H9 (cell line): ENCODE measurements at regions not wholly inside any gene's neighbourhood (a gene's known extent, or its start where the extent isn't known, plus 50 kb on each side); places are given as distances from the start of the nearest gene placed in this dataset.

ENCODE experiments used
- DNase-seq: peaks from one replicate; pipeline ENCODE4 v3.0.0-alpha.2; 2017
- H2AFZ ChIP-seq: one replicate; pipeline ENCODE4 v1.6.1; 2013; ENCODE audit warnings: mild to moderate bottlenecking, low read length, control low read depth, moderate library complexity
- H2AK5ac ChIP-seq: 2 replicates; pipeline ENCODE4 v1.6.1; 2013; ENCODE audit warnings: low read length, control low read depth, mixed read lengths; ENCODE audit not compliant: insufficient read length
- H2BK120ac ChIP-seq: one replicate; pipeline ENCODE4 v1.6.1; 2013; ENCODE audit warnings: low read depth, mild to moderate bottlenecking, low read length, control low read depth, inconsistent platforms; ENCODE audit not compliant: poor library complexity, severe bottlenecking
- H2BK12ac ChIP-seq: 2 replicates; pipeline ENCODE4 v1.6.1; 2013; ENCODE audit warnings: low read length, control low read depth, mixed read lengths, low read depth; ENCODE audit not compliant: insufficient read length
- H2BK15ac ChIP-seq: 2 replicates; pipeline ENCODE4 v1.6.1; 2013; ENCODE audit warnings: low read depth, low read length, control low read depth
- H2BK20ac ChIP-seq: one replicate; pipeline ENCODE4 v1.6.1; 2013; ENCODE audit warnings: low read depth, mild to moderate bottlenecking, low read length, control low read depth, inconsistent platforms; ENCODE audit not compliant: poor library complexity, severe bottlenecking
- H2BK5ac ChIP-seq: 2 replicates; pipeline ENCODE4 v1.6.1; 2013; ENCODE audit warnings: low read length, control low read depth, mixed read lengths; ENCODE audit not compliant: insufficient read length
- H3K14ac ChIP-seq: 2 replicates; pipeline ENCODE4 v1.6.1; 2013; ENCODE audit warnings: low read length, control low read depth; ENCODE audit not compliant: insufficient read depth
- H3K18ac ChIP-seq: 2 replicates; pipeline ENCODE4 v1.6.1; 2013; ENCODE audit warnings: low read depth, mild to moderate bottlenecking, mixed read lengths, low read length, control low read depth; ENCODE audit not compliant: insufficient read length
- H3K23ac ChIP-seq: 2 replicates; pipeline ENCODE4 v1.6.1; 2013; ENCODE audit warnings: low read length, control low read depth, mixed read lengths, low read depth; ENCODE audit not compliant: insufficient read length
- H3K23me2 ChIP-seq: 2 replicates; pipeline ENCODE4 v1.6.1; 2013; ENCODE audit warnings: low read depth, mild to moderate bottlenecking, mixed read lengths, low read length, control low read depth; ENCODE audit not compliant: insufficient read length, poor library complexity, severe bottlenecking
- H3K27ac ChIP-seq: 2 replicates; pipeline ENCODE4 v1.5.1; 2013; ENCODE audit warnings: low read length, control low read depth, mixed read lengths, low read depth; ENCODE audit not compliant: insufficient read length
- H3K27me3 ChIP-seq: 2 replicates; pipeline ENCODE4 v1.6.1; 2013; ENCODE audit warnings: low read length, control low read depth, inconsistent platforms; ENCODE audit not compliant: insufficient read depth
- H3K4ac ChIP-seq: 2 replicates; pipeline ENCODE4 v1.6.1; 2013; ENCODE audit warnings: low read depth, mild to moderate bottlenecking, control low read depth, inconsistent platforms, low read length, moderate library complexity
- H3K4me1 ChIP-seq: 2 replicates; pipeline ENCODE4 v1.6.1; 2013; ENCODE audit warnings: low read length, control low read depth, inconsistent platforms; ENCODE audit not compliant: insufficient read depth
- H3K4me2 ChIP-seq: 2 replicates; pipeline ENCODE4 v1.6.1; 2013; ENCODE audit warnings: low read length, control low read depth, mixed read lengths; ENCODE audit not compliant: insufficient read length, insufficient read depth
- H3K56ac ChIP-seq: 2 replicates; pipeline ENCODE4 v1.6.1; 2013; ENCODE audit warnings: low read depth, mild to moderate bottlenecking, mixed read lengths, low read length, control low read depth; ENCODE audit not compliant: insufficient read length
- H3K79me1 ChIP-seq: 2 replicates; pipeline ENCODE4 v1.6.1; 2013; ENCODE audit warnings: low read depth, mild to moderate bottlenecking, moderate library complexity, low read length, control low read depth, inconsistent platforms; ENCODE audit not compliant: insufficient read depth, poor library complexity, severe bottlenecking
- H3K79me2 ChIP-seq: 2 replicates; pipeline ENCODE4 v1.6.1; 2013; ENCODE audit warnings: low read length, control low read depth, inconsistent platforms; ENCODE audit not compliant: insufficient read depth
- H3K9ac ChIP-seq: 2 replicates; pipeline ENCODE4 v1.6.1; 2013; ENCODE audit warnings: low read length, control low read depth, mixed read lengths; ENCODE audit not compliant: insufficient read length; ENCODE audit errors: extremely low read depth
- H3K9me3 ChIP-seq: one replicate; pipeline ENCODE4 v1.6.1; 2013; ENCODE audit warnings: low read depth, low read length, inconsistent platforms; ENCODE audit not compliant: control insufficient read depth
- H3T11ph ChIP-seq: one replicate; pipeline ENCODE4 v1.6.1; 2013; ENCODE audit warnings: mild to moderate bottlenecking, low read length, control low read depth, inconsistent platforms
- H4K20me1 ChIP-seq: one replicate; pipeline ENCODE4 v1.6.1; 2013; ENCODE audit not compliant: control insufficient read depth, insufficient read length, insufficient read depth
- H4K5ac ChIP-seq: 2 replicates; pipeline ENCODE4 v1.6.1; 2013; ENCODE audit warnings: low read depth, mild to moderate bottlenecking, mixed read lengths, low read length, control low read depth; ENCODE audit not compliant: insufficient read length
- H4K8ac ChIP-seq: replicated peaks from 2 replicates; pipeline ENCODE4 v1.6.1; 2013; ENCODE audit warnings: low read length, control low read depth, mixed read lengths, low read depth; ENCODE audit not compliant: insufficient read length
- H4K91ac ChIP-seq: 2 replicates; pipeline ENCODE4 v1.6.1; 2013; ENCODE audit warnings: low read depth, mild to moderate bottlenecking, moderate library complexity, mixed read lengths, low read length, control low read depth; ENCODE audit not compliant: insufficient read length
- H3K27ac Mint-ChIP-seq, 3 experiments: 2 replicates in 2 of 3; 3 replicates in 1 of 3; pipeline ENCODE4 v1.8.0; 2020 to 2021; ENCODE audit warnings: mixed read lengths in 3 of 3, mild to moderate bottlenecking in 1 of 3, moderate library complexity in 1 of 3
- H3K27me3 Mint-ChIP-seq: 2 replicates; pipeline ENCODE4 v1.8.0; 2021; ENCODE audit warnings: low read depth, mild to moderate bottlenecking, moderate library complexity, mixed read lengths
- H3K36me3 Mint-ChIP-seq, 3 experiments: 2 replicates in 2 of 3; 3 replicates in 1 of 3; pipeline ENCODE4 v1.8.0; 2020 to 2021; ENCODE audit warnings: low read depth in 3 of 3, mixed read lengths in 3 of 3; ENCODE audit not compliant: insufficient read depth in 1 of 3
- H3K4me1 Mint-ChIP-seq, 2 experiments: 2 replicates each; pipeline ENCODE4 v1.8.0; 2020; ENCODE audit warnings: mixed read lengths in 2 of 2
- H3K4me3 Mint-ChIP-seq, 2 experiments: 2 replicates in 1 of 2; 3 replicates in 1 of 2; pipeline ENCODE4 v1.8.0; 2020 to 2021; ENCODE audit warnings: mild to moderate bottlenecking in 2 of 2, mixed read lengths in 2 of 2, moderate library complexity in 1 of 2
- H3K9me3 Mint-ChIP-seq, 2 experiments: 2 replicates in 1 of 2; 3 replicates in 1 of 2; pipeline ENCODE4 v1.8.0; 2020; ENCODE audit warnings: mild to moderate bottlenecking in 2 of 2, mixed read lengths in 2 of 2, moderate library complexity in 1 of 2
- WGBS: extraction: QIAGEN DNeasy Blood & Tissue Kit; methylation state at CpG from one replicate; pipeline ENCODE4 v1.1.7; 2013; ENCODE audit warnings: missing lambda C conversion rate, low lambda C conversion rate, mixed read lengths; ENCODE audit not compliant: insufficient read length; ENCODE audit errors: extremely low coverage; 5-methylcytosine and 5-hydroxymethylcytosine counted together
- TF ChIP-seq, protein P1 (sequence below): fragments of 200-600 bp; sonication (generic); conservative IDR thresholded peaks from 3 replicates; pipeline ENCODE4 v1.8.0; 2021; ENCODE audit warnings: antibody characterized with exemption, mild to moderate bottlenecking

DNA sequence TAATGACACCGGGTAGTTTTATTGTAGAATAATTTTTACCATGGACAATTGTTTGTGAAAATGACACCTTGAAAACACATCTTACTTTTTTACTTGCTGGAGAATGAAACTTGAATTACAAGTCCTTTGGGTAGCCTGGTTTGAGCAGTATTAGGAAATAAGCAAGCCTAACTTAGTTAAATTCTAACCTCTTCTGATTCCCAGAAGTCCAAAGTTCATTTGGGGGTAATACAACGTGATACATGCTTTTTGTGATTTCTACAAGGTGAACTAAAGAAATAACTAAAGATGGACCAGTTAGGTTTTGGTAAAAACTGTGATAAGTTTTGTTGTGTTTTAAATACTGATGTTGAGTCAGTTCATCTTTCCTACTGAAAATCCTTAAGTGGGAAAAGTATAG, 135.4 kb upstream of the DMRT1 start:
- Histone ChIP-seq H3K23me2 (peaks cover 5% of the 10 kb centered on the region), H2AK5ac (no peak overlapping the region), H4K20me1 (no peaks in the 10 kb centered on the region), H3K4me1 (0 out of 2 replicates have a peak, but pooled peaks cover 2% of the 10 kb centered on the region), H4K8ac (no peak overlapping the region), H3T11ph (no peak overlapping the region), H3K56ac (no peak overlapping the region), H4K91ac (no peak overlapping the region), H4K5ac (no peak overlapping the region), H2BK12ac (no peak overlapping the region), H3K79me1 (no peaks in the 10 kb centered on the region), H3K4ac (no peak overlapping the region), H2BK20ac (no peak overlapping the region), H3K79me2 (no peaks in the 10 kb centered on the region), H3K27me3 (no peaks in the 10 kb centered on the region), H3K27ac (no peak overlapping the region), H3K9ac (no peak overlapping the region), H3K4me2 (no peak overlapping the region), H3K23ac (no peak overlapping the region), H2BK120ac (no peak overlapping the region), H3K9me3 (no peaks in the 10 kb centered on the region), H2AFZ (no peak overlapping the region), H2BK15ac (no peak overlapping the region), H3K18ac (no peak overlapping the region), H2BK5ac (no peak overlapping the region), H3K14ac (no peak overlapping the region)
- WGBS = no CpG with 5 or more reads among the region's 2 CpGs
- TF ChIP-seq, protein P1, sequence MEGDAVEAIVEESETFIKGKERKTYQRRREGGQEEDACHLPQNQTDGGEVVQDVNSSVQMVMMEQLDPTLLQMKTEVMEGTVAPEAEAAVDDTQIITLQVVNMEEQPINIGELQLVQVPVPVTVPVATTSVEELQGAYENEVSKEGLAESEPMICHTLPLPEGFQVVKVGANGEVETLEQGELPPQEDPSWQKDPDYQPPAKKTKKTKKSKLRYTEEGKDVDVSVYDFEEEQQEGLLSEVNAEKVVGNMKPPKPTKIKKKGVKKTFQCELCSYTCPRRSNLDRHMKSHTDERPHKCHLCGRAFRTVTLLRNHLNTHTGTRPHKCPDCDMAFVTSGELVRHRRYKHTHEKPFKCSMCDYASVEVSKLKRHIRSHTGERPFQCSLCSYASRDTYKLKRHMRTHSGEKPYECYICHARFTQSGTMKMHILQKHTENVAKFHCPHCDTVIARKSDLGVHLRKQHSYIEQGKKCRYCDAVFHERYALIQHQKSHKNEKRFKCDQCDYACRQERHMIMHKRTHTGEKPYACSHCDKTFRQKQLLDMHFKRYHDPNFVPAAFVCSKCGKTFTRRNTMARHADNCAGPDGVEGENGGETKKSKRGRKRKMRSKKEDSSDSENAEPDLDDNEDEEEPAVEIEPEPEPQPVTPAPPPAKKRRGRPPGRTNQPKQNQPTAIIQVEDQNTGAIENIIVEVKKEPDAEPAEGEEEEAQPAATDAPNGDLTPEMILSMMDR = no peak
- H3K9me3 Mint-ChIP-seq = no peaks in the 10 kb centered on the region
- H3K4me1 Mint-ChIP-seq = peaks cover 23 to 24% of the 10 kb centered on the region in 2 experiments
- H3K27ac Mint-ChIP-seq = no peak overlapping the region
- H3K36me3 Mint-ChIP-seq = peaks cover 5 to 6% (median 5%) of the 10 kb centered on the region in 3 experiments
- peaks cover 8% of the 10 kb centered on the region for H3K27me3 Mint-ChIP-seq
- H3K4me3 Mint-ChIP-seq = no peak overlapping the region
- DNase-seq = no peak
